Ishikawa (cell line): ENCODE measurements at regions not wholly inside any gene's neighbourhood (a gene's known extent, or its start where the extent isn't known, plus 50 kb on each side); places are given as distances from the start of the nearest gene placed in this dataset.

ENCODE experiments used
- CEBPB ChIP-seq: IDR thresholded peaks from 2 replicates; pipeline ENCODE4 v1.6.1; 2012
- CREB1 ChIP-seq: IDR thresholded peaks from 2 replicates; pipeline ENCODE4 v1.6.1; 2012; ENCODE audit warnings: low read depth
- EGR1 ChIP-seq: IDR thresholded peaks from 2 replicates; pipeline ENCODE4 v1.6.1; 2012
- EP300 ChIP-seq: IDR thresholded peaks from 2 replicates; pipeline ENCODE4 v1.6.1; 2012; ENCODE audit warnings: borderline replicate concordance
- FOXM1 ChIP-seq: IDR thresholded peaks from 2 replicates; pipeline ENCODE4 v1.6.1; 2012; ENCODE audit warnings: low read depth, borderline replicate concordance
- MAX ChIP-seq: IDR thresholded peaks from 2 replicates; pipeline ENCODE4 v1.6.1; 2012
- NFIC ChIP-seq: IDR thresholded peaks from 2 replicates; pipeline ENCODE4 v1.6.1; 2012
- RAD21 ChIP-seq: IDR thresholded peaks from 2 replicates; pipeline ENCODE4 v1.6.1; 2012; ENCODE audit warnings: low read depth
- TAF1 ChIP-seq: IDR thresholded peaks from 2 replicates; pipeline ENCODE4 v1.6.1; 2012; ENCODE audit warnings: low read depth, mild to moderate bottlenecking
- TCF12 ChIP-seq: IDR thresholded peaks from 2 replicates; pipeline ENCODE4 v1.6.1; 2012; ENCODE audit warnings: low read depth
- TEAD4 ChIP-seq: IDR thresholded peaks from 2 replicates; pipeline ENCODE4 v1.6.1; 2012
- YY1 ChIP-seq: IDR thresholded peaks from 2 replicates; pipeline ENCODE4 v1.6.1; 2012; ENCODE audit warnings: low read depth
- ZBTB7A ChIP-seq: IDR thresholded peaks from 2 replicates; pipeline ENCODE4 v1.6.1; 2012; ENCODE audit warnings: low read depth
- TF ChIP-seq, protein P1 (sequence below): IDR thresholded peaks from 2 replicates; pipeline ENCODE4 v1.6.1; 2012; ENCODE audit warnings: low read depth, mild to moderate bottlenecking
- TF ChIP-seq, protein P2 (sequence below): IDR thresholded peaks from 2 replicates; pipeline ENCODE4 v1.6.1; 2012

GRCh38 chr3:67866571-67866970, 212.2 kb upstream of the SUCLG2 start:
- no peak for TF ChIP-seq EP300
- no peak for TF ChIP-seq CREB1
- TF ChIP-seq, protein P1, sequence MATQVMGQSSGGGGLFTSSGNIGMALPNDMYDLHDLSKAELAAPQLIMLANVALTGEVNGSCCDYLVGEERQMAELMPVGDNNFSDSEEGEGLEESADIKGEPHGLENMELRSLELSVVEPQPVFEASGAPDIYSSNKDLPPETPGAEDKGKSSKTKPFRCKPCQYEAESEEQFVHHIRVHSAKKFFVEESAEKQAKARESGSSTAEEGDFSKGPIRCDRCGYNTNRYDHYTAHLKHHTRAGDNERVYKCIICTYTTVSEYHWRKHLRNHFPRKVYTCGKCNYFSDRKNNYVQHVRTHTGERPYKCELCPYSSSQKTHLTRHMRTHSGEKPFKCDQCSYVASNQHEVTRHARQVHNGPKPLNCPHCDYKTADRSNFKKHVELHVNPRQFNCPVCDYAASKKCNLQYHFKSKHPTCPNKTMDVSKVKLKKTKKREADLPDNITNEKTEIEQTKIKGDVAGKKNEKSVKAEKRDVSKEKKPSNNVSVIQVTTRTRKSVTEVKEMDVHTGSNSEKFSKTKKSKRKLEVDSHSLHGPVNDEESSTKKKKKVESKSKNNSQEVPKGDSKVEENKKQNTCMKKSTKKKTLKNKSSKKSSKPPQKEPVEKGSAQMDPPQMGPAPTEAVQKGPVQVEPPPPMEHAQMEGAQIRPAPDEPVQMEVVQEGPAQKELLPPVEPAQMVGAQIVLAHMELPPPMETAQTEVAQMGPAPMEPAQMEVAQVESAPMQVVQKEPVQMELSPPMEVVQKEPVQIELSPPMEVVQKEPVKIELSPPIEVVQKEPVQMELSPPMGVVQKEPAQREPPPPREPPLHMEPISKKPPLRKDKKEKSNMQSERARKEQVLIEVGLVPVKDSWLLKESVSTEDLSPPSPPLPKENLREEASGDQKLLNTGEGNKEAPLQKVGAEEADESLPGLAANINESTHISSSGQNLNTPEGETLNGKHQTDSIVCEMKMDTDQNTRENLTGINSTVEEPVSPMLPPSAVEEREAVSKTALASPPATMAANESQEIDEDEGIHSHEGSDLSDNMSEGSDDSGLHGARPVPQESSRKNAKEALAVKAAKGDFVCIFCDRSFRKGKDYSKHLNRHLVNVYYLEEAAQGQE: no peak
- no peak for TF ChIP-seq CEBPB
- TF ChIP-seq RAD21: no peak
- no peak for TF ChIP-seq FOXM1
- TF ChIP-seq, protein P2, sequence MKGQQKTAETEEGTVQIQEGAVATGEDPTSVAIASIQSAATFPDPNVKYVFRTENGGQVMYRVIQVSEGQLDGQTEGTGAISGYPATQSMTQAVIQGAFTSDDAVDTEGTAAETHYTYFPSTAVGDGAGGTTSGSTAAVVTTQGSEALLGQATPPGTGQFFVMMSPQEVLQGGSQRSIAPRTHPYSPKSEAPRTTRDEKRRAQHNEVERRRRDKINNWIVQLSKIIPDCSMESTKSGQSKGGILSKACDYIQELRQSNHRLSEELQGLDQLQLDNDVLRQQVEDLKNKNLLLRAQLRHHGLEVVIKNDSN: no peak
- no peak for TF ChIP-seq MAX
- no peak for TF ChIP-seq TEAD4
- no peak for TF ChIP-seq TAF1
- TF ChIP-seq ZBTB7A: no peak
- TF ChIP-seq NFIC: no peak

DNA sequence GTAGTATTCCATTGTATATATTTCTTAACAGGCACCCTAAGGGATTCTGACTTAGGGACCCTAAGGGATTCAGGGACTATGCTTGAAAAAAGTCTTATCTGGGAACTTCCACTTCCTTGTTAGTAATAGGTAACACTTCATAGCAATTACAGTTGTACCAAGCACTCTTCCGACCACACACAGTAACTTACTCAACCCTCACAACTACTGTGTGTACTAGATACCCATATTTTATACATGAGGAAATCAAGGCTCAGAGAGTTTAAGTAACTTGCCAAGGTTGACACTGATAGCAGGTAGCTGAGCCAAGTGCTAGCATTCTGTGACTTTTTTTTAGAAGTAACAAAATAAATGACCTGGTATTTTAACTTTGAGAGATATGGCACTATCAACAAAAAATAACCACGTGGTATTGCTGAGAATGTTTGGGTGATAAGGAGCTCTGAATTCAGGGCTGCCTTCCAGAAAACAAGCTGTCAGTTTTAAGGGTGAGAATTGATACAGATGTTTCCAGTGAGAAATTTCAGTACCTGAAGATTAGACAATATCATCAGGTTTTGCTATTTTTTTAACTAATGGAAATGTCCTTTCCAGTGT, 210.3 kb upstream of the SUCLG2 start:
- TF ChIP-seq EP300 (no peak), RAD21 (no peak), MAX (no peak), FOXM1 (no peak), TCF12 (no peak), TEAD4 (no peak), NFIC (no peak), EGR1 (no peak), YY1 (no peak), ZBTB7A (no peak), CREB1 (no peak), CEBPB (no peak), TAF1 (no peak)
- TF ChIP-seq, protein P2: no peak
- TF ChIP-seq, protein P1: no peak

- TF ChIP-seq RAD21 (peak; percentile 35), CEBPB (no peak)
Observed at GRCh38 chr3:67863869-67864268, 209.5 kb upstream of the SUCLG2 start.

DNA sequence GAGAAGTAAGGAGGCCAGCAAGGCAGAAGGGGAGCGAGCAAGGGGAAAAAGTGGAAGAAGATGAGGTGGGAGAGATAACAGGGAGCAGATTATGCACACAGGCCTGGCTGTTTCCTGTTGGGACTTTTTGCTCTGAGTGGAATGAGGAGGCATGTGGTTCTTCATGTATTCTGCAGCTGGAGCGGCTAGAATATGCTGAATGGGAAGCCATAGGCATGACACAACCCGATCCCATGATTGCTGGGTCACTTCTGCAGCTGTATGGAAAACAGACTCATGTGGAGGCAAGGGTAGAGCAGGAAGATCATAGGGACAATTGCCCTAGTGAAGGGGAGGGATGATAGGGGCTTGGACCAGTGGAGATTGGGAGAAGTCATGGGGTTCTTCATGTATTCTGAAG, 206.0 kb upstream of the SUCLG2 start:
- no peak for TF ChIP-seq TCF12
- no peak for TF ChIP-seq CREB1
- TF ChIP-seq ZBTB7A: no peak
- no peak for TF ChIP-seq TAF1
- TF ChIP-seq CEBPB: no peak

DNA sequence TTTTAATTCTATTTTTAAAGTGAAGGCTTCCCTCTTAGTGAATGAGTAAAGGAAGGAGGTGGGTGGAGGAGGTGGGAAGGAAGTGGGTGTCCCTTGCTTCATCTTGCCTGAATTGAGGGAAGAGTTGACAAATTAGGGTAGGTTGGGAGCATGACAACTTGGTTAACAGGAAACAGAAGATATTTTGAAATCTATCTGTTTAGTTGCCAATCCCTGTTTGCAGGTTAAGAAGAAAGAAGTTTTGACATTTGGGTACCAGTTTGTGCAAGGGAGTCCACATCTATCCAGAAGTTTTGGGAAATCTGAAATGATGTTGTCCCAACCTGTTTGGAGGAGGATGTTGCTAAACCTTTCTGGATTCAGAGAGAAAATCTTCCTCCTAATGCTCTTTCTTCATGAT, 204.1 kb upstream of the SUCLG2 start:
- TF ChIP-seq RAD21 (no peak), MAX (no peak), CEBPB (no peak), TCF12 (no peak), CREB1 (no peak), EGR1 (no peak), NFIC (no peak), FOXM1 (no peak), ZBTB7A (no peak), YY1 (no peak), EP300 (no peak), TEAD4 (no peak), TAF1 (no peak)
- TF ChIP-seq, protein P2: no peak
- TF ChIP-seq, protein P1: no peak
